ENCODE measurements at regions not wholly inside any gene's neighbourhood (a gene's known extent, or its start where the extent isn't known, plus 50 kb on each side); places are given as distances from the start of the nearest gene placed in this dataset.

DNA sequence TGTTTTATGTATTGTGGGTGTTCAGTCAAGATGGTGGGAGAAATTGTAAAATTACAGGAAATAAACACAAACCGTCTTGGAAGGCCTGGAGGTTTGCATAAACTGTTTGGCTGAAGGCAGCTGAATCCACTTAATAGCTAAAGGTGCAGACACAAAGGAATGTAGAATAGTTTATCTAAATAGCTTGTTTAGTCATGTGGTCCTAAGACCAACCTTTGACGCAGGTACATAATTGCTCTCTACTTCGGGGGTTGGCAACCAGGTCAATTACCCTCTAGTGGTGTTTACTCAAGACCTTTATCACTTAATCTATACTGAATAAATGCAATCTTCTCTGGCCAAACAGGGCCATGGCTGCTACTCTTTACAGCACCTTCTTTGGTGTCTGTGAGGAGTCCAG lies 502.8 kb downstream of the IGSF11 start:
- no peak for TF ChIP-seq POLR2A (IDR thresholded peaks at IDR 0.05)
- TF ChIP-seq, protein P1, sequence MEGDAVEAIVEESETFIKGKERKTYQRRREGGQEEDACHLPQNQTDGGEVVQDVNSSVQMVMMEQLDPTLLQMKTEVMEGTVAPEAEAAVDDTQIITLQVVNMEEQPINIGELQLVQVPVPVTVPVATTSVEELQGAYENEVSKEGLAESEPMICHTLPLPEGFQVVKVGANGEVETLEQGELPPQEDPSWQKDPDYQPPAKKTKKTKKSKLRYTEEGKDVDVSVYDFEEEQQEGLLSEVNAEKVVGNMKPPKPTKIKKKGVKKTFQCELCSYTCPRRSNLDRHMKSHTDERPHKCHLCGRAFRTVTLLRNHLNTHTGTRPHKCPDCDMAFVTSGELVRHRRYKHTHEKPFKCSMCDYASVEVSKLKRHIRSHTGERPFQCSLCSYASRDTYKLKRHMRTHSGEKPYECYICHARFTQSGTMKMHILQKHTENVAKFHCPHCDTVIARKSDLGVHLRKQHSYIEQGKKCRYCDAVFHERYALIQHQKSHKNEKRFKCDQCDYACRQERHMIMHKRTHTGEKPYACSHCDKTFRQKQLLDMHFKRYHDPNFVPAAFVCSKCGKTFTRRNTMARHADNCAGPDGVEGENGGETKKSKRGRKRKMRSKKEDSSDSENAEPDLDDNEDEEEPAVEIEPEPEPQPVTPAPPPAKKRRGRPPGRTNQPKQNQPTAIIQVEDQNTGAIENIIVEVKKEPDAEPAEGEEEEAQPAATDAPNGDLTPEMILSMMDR (IDR thresholded peaks at IDR 0.05): no peak

All from Peyer's patch (tissue), 4 donors.